GM12878 (cell line): ENCODE measurements at regions not wholly inside any gene's neighbourhood (a gene's known extent, or its start where the extent isn't known, plus 50 kb on each side); places are given as distances from the start of the nearest gene placed in this dataset.
A peak's percentile ranks its signal among the peaks of the same experiment; 100 is the strongest.

ENCODE experiments used
- ATF3 ChIP-seq: IDR thresholded peaks from 2 replicates; pipeline ENCODE4 v1.6.1; 2011; ENCODE audit warnings: low read depth, mild to moderate bottlenecking, low read length, moderate library complexity, borderline replicate concordance; ENCODE audit errors: extremely low read depth
- BHLHE40 ChIP-seq, 2 experiments: fragments of 450-650 bp in 1 of 2; IDR thresholded peaks; 2 replicates each; pipeline ENCODE4 v1.6.1; 2011 to 2017; ENCODE audit warnings: low read depth in 2 of 2, borderline replicate concordance in 1 of 2, improper control_type of control experiment in 1 of 2, low read length in 1 of 2, mild to moderate bottlenecking in 1 of 2
- CREM ChIP-seq: IDR thresholded peaks from 2 replicates; pipeline ENCODE4 v1.6.1; 2014; ENCODE audit warnings: antibody characterized with exemption, low read depth
- EED ChIP-seq: sonication (generic); IDR thresholded peaks from 2 replicates; pipeline ENCODE4 v1.6.1; 2016; ENCODE audit warnings: antibody characterized with exemption, low read depth
- FOS ChIP-seq: IDR thresholded peaks from 3 replicates; pipeline ENCODE4 v1.6.1; 2011; ENCODE audit warnings: borderline replicate concordance; ENCODE audit not compliant: insufficient read length; ENCODE audit errors: extremely low read depth
- IRF4 ChIP-seq: IDR thresholded peaks from 2 replicates; pipeline ENCODE4 v1.6.1; 2011; ENCODE audit warnings: low read depth, low read length
- IRF5 ChIP-seq: fragments of 450-650 bp; IDR thresholded peaks from 2 replicates; pipeline ENCODE4 v1.6.1; 2017; ENCODE audit warnings: borderline replicate concordance
- JUNB ChIP-seq: IDR thresholded peaks from 2 replicates; pipeline ENCODE4 v1.6.1; 2016; ENCODE audit warnings: antibody characterized with exemption, mild to moderate bottlenecking
- JUND ChIP-seq: IDR thresholded peaks from 2 replicates; pipeline ENCODE4 v1.6.1; 2012; ENCODE audit warnings: low read depth, mild to moderate bottlenecking, low read length, improper control_type of control experiment, moderate library complexity
- KLF5 ChIP-seq: fragments of 450-650 bp; IDR thresholded peaks from 2 replicates; pipeline ENCODE4 v1.6.1; 2014; ENCODE audit warnings: mild to moderate bottlenecking; ENCODE audit not compliant: partially characterized antibody
- NRF1 ChIP-seq: conservative IDR thresholded peaks from 2 replicates; pipeline ENCODE4 v1.6.1; 2011; ENCODE audit warnings: mild to moderate bottlenecking, low read depth, low read length, improper control_type of control experiment
- PAX5 ChIP-seq: IDR thresholded peaks from 2 replicates; pipeline ENCODE4 v1.6.1; 2011; ENCODE audit warnings: low read depth, low read length, borderline replicate concordance
- PKNOX1 ChIP-seq: fragments of 450-650 bp; IDR thresholded peaks from 2 replicates; pipeline ENCODE4 v1.6.1; 2016; ENCODE audit warnings: mild to moderate bottlenecking
- RUNX3 ChIP-seq: IDR thresholded peaks from 2 replicates; pipeline ENCODE4 v1.6.1; 2012; ENCODE audit warnings: low read length, inconsistent platforms
- SREBF2 ChIP-seq: IDR thresholded peaks from 2 replicates; pipeline ENCODE4 v1.6.1; 2012; ENCODE audit warnings: mild to moderate bottlenecking, low read length
- SRF ChIP-seq, 2 experiments: IDR thresholded peaks; 2 replicates each; pipeline ENCODE4 v1.6.1; 2011; ENCODE audit warnings: low read depth in 2 of 2, low read length in 2 of 2, mild to moderate bottlenecking in 1 of 2, moderate library complexity in 1 of 2
- SUPT20H ChIP-seq: IDR thresholded peaks from 2 replicates; pipeline ENCODE4 v1.6.1; 2011; ENCODE audit warnings: low read depth, mild to moderate bottlenecking, low read length, moderate library complexity, borderline replicate concordance; ENCODE audit not compliant: control insufficient read depth
- TBL1XR1 ChIP-seq: IDR thresholded peaks from 2 replicates; pipeline ENCODE4 v1.6.1; 2012; ENCODE audit warnings: low read depth, low read length, improper control_type of control experiment
- ZBTB11 ChIP-seq: fragments of 450-650 bp; formaldehyde crosslinking; IDR thresholded peaks from 2 replicates; pipeline ENCODE4 v1.5.0; 2022; ENCODE audit warnings: mild to moderate bottlenecking, missing genetic modification characterization
- ZBTB4 ChIP-seq: fragments of 450-650 bp; formaldehyde crosslinking; IDR thresholded peaks from 2 replicates; pipeline ENCODE4 v1.4.0; 2022; ENCODE audit warnings: mild to moderate bottlenecking, moderate library complexity

GRCh38 chr2:48248251-48248933 lies 66.1 kb upstream of the FOXN2 start (continued):
- no peak for TF ChIP-seq ATF3
- TF ChIP-seq ZBTB4 (CRISPR knock-in tag): no peak
- TF ChIP-seq CREM: peak; percentile 77; the same call in 1 of the 2 replicates
- no peak for TF ChIP-seq PAX5
- TF ChIP-seq JUNB: peak; percentile 98
- TF ChIP-seq NRF1: no peak
- TF ChIP-seq ZBTB11 (CRISPR knock-in tag): no peak
- no peak for TF ChIP-seq PKNOX1
- peak; percentile 98 for TF ChIP-seq EED
- no peak for TF ChIP-seq BHLHE40 (IDR thresholded peaks at IDR 0.05; ENCODE audit: borderline replicate concordance in 1 of 2, low read depth in 2 of 2, low read length in 1 of 2)
- TF ChIP-seq JUND: no peak
- TF ChIP-seq SRF (IDR thresholded peaks at IDR 0.05; ENCODE audit: low read depth in 2 of 2, low read length in 2 of 2): peak in 1 of 2 experiments; percentile 68; a peak in 2 of 4 replicates
- no peak for TF ChIP-seq SREBF2
- TF ChIP-seq IRF5: no peak
- peak; percentile 64 for TF ChIP-seq RUNX3
- TF ChIP-seq SUPT20H: no peak
- TF ChIP-seq IRF4: peak; percentile 96
- no peak for TF ChIP-seq KLF5
- no peak for TF ChIP-seq TBL1XR1
- TF ChIP-seq FOS: no peak
